ENCODE measurements at regions not wholly inside any gene's neighbourhood (a gene's known extent, or its start where the extent isn't known, plus 50 kb on each side); places are given as distances from the start of the nearest gene placed in this dataset.

GRCh38 chr4:141352909-141353525 is 132.3 kb downstream of the ZNF330 start:
- Histone ChIP-seq H3K4me3 (no peak overlapping the region), H3K27ac (peak overlapping the region; percentile 69 to 92; a peak in 5 of 6 replicates), H3K4me2 (no peak overlapping the region), H3K4me1 (peaks cover 25% of the 10 kb centered on the region), H3K9me3 (peaks cover 19% of the 10 kb centered on the region; the same call in 2 of the 3 replicates)
- POLR2A ChIA-PET = no interaction called here
- CTCF ChIA-PET = interaction anchor here (0.6 to 0.7 kb wide), 2 partner anchors 13 to 1160 kb away, joined by 3 to 4 read pairs; no protein-coding TSS in a partner anchor
- FAIRE-seq (no peak), ATAC-seq (no peak), DNase-seq (ENCODE audit: low read depth in 1 of 2, low spot score in 1 of 2) (no peak)
- WGBS (ENCODE audit: missing lambda C conversion rate) = 75% methylated on average over 5 of the region's 5 CpGs
- TF ChIP-seq ZNF302 (CRISPR knock-in tag; IDR thresholded peaks at IDR 0.05) (no peak), FOSL2 (IDR thresholded peaks at IDR 0.05) (no peak), FOSL2 (CRISPR knock-in tag; IDR thresholded peaks at IDR 0.05) (no peak), EP300 (IDR thresholded peaks at IDR 0.05) (no peak), CTCF (IDR thresholded peaks at IDR 0.05) (no peak), MYC (IDR thresholded peaks at IDR 0.05; ENCODE audit: borderline replicate concordance, low read length) (no peak), RNF2 (IDR thresholded peaks at IDR 0.05; ENCODE audit: borderline replicate concordance, low read depth) (no peak), NPAS2 (CRISPR knock-in tag; IDR thresholded peaks at IDR 0.05; ENCODE audit: borderline replicate concordance) (no peak), ZSCAN20 (CRISPR knock-in tag; IDR thresholded peaks at IDR 0.05) (no peak), GATA3 (IDR thresholded peaks at IDR 0.05; ENCODE audit: borderline replicate concordance) (no peak)

- TF ChIP-seq FOXS1 (CRISPR knock-in tag; IDR thresholded peaks at IDR 0.05) (no peak), EHMT2 (IDR thresholded peaks at IDR 0.05; ENCODE audit: low read depth) (no peak), ZC3H11A (IDR thresholded peaks at IDR 0.05) (no peak), HOXA7 (CRISPR knock-in tag; IDR thresholded peaks at IDR 0.05) (no peak), RAD21 (conservative IDR thresholded peaks at IDR 0.05 in 1 of 2, IDR thresholded peaks at IDR 0.05 in 1 of 2) (no peak), PBX3 (IDR thresholded peaks at IDR 0.05) (no peak), RFX5 (IDR thresholded peaks at IDR 0.05) (no peak), GATA3 (IDR thresholded peaks at IDR 0.05; ENCODE audit: borderline replicate concordance) (no peak), REST (IDR thresholded peaks at IDR 0.05) (no peak), CBX8 (IDR thresholded peaks at IDR 0.05) (no peak), HDAC2 (IDR thresholded peaks at IDR 0.05) (no peak), NR3C1 (IDR thresholded peaks at IDR 0.05) (no peak), MAFK (IDR thresholded peaks at IDR 0.05; ENCODE audit: partially characterized antibody) (no peak), PHF8 (IDR thresholded peaks at IDR 0.05; ENCODE audit: borderline replicate concordance, low read depth) (no peak), HES2 (IDR thresholded peaks at IDR 0.05) (no peak), CTCF (IDR thresholded peaks at IDR 0.05) (no peak), CBX2 (IDR thresholded peaks at IDR 0.05; ENCODE audit: borderline replicate concordance, low read depth) (no peak)
- H3K27ac ChIP-seq = peak overlapping the region in 1 of 2 experiments; percentile 50; a peak in 4 of 6 replicates
- ATAC-seq = no peak
- H3K4me3 ChIP-seq = no peak overlapping the region
- ChIA-PET CTCF (interaction anchor here (1.5 kb wide), 1 partner anchor 10 kb away, joined by 4 read pairs; no protein-coding TSS in a partner anchor), POLR2A (no interaction called here)
- peaks cover 2% of the 10 kb centered on the region; the same call in 2 of the 3 replicates for H3K4me1 ChIP-seq
- peaks cover 17% of the 10 kb centered on the region; the same call in 2 of the 3 replicates for H3K9me3 ChIP-seq
- DNase-seq (ENCODE audit: low read depth in 1 of 2, low spot score in 1 of 2) = no peak
- FAIRE-seq = no peak
- WGBS (ENCODE audit: missing lambda C conversion rate) = 90% methylated on average over 1 of the region's 1 CpG
- no peak overlapping the region for H3K4me2 ChIP-seq
These were observed 135.7 kb downstream of the ZNF330 start for GRCh38 chr4:141356321-141356962.
